H4 (cell line): ENCODE measurements at regions not wholly inside any gene's neighbourhood (a gene's known extent, or its start where the extent isn't known, plus 50 kb on each side); places are given as distances from the start of the nearest gene placed in this dataset.

ENCODE experiments used
- DNase-seq: peaks from one replicate; pipeline ENCODE4 v3.0.0-alpha.2; 2015; ENCODE audit warnings: low spot score

DNA sequence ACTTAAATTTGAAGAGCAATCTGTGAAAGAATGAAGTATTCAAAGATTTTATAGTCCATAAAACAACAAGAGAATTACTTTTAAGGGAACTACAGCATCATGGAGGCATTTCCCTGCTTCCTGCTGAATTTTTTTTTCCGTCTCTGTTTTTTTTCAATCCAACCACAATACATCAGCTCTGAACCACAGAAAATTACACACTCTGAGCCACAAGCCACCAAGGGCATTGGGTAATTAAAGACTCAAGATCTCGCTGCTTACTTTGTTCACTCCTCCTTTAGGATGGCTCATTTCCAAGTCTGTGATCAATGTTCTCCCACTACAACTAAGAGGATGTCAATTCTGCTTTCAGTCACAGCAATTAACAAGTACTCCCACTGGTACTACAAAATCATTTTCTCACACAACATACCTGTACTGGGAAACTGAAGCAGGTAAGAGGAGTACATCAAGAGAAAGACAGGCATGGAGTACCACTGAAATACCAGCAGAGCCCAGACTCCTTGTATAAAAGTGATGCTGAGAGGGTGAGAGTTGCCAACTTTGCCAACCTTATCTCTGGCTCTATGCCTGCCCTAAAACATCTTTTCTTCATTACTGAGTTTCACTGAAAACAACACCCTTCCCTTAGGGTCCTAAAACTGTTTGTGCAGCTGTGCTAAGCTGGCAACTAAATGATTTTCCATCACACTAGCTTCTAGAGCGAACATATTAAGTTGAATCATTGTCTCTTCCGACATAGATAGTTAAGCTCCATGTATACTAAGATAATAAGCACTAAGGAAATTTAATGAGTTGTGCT is 105.8 kb upstream of the MAGEB18 start:
- DNase-seq: peak; percentile 33

DNA sequence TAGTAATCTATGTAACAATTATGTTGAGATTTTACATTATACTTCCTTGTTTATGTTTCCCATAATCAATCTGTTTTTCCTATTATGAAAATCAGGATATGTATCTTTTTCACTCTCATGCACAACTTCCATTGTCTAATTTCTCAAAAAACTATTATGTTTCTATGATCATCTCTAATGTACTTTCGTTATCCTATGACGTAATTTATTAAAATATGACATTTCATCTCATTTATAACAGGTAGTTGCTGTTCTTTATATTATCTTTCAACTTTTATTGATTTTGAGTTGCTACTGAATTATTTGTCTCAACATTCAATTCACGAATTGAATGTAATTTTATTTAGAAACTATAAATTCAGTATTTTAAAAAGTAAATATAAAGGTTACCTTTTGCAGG is 100.8 kb upstream of the MAGEB18 start:
- no peak for DNase-seq

DNA sequence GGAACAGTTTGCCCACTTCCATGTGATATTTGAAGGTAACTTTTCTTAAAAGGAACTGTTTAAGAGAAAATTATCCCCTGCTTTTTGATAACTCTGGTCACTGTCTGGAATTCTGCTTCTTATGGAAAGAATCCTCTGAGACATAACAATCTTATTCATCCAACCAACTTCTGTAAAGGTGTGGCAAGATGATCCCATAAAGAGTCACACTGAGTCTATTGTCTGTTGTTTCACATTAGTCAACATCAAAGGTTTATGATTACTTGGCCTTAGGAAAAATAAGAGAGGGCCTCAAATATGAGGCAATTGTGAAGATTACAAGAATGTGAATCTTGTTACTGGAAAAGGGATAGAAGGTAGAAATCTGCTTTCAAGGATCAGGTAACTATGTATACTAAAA is 88.0 kb upstream of the MAGEB18 start:
- DNase-seq: no peak

- DNase-seq: no peak
Measured at GRCh38 chrX:26070882-26071281, 67.3 kb upstream of the MAGEB18 start.

GRCh38 chrX:26071618-26072017 is 66.5 kb upstream of the MAGEB18 start:
- no peak for DNase-seq

DNA sequence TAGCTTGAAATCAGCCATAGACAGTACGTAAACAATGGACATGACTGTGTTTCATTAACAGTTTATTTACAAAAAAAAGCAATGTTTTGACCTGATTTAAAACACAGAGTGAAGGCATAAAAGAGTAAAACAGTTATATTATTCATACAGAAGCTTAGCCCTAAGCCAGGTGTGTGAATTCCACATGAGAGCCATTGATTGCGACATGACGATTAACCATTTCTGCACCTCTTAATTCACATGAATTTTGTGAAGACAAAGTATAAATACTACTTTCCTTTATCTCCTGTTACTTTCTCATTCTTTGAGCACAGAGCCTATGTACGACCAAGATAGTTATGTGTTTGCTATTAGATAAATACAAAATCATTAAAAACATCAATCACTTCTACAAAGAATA is 55.0 kb upstream of the MAGEB18 start:
- no peak for DNase-seq
